NCI-H748 treated with DMSO at 0.1 percent for 48 hours (cell line): ENCODE measurements at regions not wholly inside any gene's neighbourhood (a gene's known extent, or its start where the extent isn't known, plus 50 kb on each side); places are given as distances from the start of the nearest gene placed in this dataset.

ENCODE experiments used
- DNase-seq: peaks from one replicate; lab custom pipeline; 2025; lab: John Stamatoyannopoulos, UW

DNA sequence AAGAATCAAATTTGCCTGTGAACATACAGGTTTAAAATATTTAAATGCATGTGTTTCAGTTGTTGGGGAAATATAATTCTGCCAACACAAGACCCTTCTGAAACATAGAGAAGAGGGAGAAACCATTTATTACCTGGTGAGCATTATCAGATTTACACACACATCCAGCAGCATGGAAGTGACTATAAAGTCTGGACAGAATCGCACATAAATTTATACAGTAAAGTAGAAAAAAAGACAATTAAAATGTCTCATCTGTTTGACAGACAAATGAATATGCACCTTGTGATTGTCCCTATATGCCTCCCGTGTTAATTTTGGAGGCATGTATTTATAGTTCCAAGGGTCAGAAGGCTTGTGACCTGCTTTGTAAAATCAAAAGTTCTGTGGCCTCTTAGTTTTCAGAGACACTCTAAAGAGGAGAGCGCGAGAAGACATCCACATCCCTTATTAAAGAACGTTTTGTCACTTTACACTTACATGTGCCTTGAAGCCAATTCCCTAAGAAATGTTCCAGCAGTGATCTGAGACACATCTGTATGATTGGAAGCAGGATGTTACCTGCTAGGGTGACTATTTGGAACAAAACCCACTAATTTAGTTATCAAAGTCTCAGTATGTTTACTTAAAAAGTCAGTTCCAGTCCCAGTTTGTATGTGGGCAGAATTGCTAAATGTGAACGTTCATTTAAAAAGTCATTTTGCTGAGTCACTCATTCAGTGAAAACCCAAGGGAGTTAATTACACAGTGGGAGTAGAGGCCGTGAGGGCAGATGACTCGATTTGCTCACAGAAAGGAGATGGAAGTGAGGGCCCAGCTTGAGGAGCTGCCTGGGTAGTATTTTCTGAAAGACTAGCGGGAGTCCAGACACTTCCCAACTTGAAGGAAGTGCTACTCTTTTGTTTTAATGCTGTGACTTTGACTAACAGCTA is 527.6 kb upstream of the MEX3C start:
- DNase-seq = no peak

- no peak for DNase-seq
These were observed 529.1 kb upstream of the MEX3C start for GRCh38 chr18:51726614-51727013.

- no peak for DNase-seq
These were observed 530.3 kb upstream of the MEX3C start for GRCh38 chr18:51727780-51728179.

- DNase-seq = no peak
These were observed 533.6 kb upstream of the MEX3C start for GRCh38 chr18:51731070-51731469.

- DNase-seq = no peak
These were observed 537.1 kb upstream of the MEX3C start for GRCh38 chr18:51734576-51734975.

GRCh38 chr18:51739044-51739666 is 541.7 kb upstream of the MEX3C start:
- DNase-seq = no peak

DNA sequence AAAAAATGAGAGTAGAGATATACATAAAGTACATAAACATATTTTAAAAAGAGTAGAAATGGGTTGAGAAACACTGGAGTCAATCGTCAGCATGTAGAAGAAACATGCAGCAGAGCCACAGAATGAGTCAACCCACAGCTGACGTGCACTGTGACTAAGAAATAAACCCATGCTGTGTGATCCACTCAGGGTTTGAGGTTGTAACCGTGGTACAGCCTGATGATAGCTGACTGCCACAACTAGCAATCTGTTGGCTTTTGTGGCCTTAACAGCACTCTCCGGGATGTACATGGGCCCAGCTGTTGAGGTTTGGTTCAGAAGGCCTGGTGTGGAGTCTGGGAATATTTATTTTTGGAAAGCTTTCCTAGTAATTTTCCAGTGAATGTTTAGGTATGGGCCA is 554.4 kb upstream of the MEX3C start:
- no peak for DNase-seq

DNA sequence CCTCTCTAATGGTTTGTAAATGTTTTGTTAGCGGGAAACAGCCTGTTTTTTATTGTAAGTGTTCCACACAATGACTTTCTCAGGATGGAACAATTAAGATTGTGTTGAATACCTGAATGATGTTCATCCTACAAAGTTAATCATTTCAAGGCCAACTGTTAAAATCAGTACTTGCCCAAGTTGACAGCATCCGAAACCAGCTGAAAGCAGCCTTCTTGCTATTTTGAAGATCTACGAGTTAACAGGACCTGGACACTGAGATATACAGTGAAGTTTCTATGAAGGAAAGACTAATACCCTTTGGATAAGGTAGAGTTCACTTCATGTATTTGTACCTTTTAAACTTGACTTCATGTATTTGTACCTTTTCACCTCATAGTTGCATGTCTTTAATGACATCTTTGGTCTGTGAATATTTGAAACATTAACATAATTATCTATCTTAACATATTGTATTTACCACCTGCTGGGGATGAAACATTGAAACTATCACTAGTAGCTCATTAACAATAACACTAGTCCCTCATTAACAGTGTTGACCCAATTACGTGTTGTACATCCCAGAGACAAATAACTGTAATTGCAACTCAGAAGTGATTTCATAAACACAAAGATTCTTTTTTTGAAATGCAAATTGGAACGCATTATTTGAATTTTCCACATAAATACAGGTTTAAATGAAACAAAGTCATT is 556.0 kb upstream of the MEX3C start:
- peak; percentile 68 for DNase-seq

DNA sequence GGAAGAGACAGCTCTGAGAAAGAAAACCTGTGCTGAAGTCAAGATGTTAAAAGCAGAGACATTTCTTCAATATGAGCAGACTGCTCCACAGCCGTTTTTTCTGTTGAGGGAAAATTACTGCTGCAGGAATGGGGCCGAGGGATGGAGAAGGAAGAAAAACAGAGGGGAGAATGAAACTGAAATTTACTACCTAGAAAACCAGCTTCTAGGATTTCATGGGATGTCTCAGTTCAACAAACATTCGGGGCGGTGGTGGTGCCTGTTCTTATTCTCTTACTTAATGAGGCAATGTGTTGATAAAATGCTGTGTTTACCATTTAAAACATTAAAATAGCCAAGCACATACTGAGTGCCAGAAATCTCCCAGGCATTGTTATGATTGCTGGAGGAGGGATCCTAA is 557.1 kb upstream of the MEX3C start:
- DNase-seq = peak; percentile 54

GRCh38 chr18:51757255-51757924 is 559.9 kb upstream of the MEX3C start:
- peak; percentile 82 for DNase-seq

GRCh38 chr18:51762373-51762772 is 564.9 kb upstream of the MEX3C start:
- no peak for DNase-seq

DNA sequence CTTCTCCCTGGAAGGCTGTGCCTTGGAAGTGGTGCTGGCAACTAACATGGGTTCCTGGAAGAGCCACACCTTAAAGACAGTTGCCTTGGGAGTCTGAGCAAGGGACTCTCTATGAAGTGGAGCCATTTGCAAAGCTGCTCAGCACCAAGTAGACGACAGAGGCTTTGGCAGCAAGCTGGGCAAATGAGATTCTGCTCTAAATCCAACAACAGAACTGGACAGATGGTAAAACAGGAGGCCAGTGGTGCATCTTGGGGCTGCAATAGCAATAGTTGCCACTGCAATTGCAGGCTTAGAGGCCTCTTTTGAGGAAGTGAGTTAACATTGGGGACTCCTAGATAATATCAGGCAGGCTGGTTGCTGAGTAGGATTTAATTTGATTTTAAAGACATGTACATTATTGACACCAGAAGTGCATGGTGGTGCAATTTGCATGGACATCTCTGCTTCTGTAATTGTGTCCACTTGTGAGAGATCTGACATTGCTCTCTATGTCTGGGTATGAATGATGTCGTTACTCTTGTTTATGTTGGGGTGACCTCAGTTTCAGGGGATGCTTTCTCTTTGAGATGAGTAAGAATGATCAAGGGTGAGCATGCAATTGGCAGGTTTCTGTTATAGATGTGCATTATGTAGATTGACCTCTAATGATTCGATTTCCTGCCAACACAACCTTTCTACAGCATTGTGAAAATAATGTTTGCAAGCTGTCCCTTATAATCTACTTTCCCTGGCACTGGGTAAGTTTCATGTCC is 568.3 kb upstream of the MEX3C start:
- DNase-seq = no peak

GRCh38 chr18:51767293-51767692 is 569.8 kb upstream of the MEX3C start:
- DNase-seq = no peak

DNA sequence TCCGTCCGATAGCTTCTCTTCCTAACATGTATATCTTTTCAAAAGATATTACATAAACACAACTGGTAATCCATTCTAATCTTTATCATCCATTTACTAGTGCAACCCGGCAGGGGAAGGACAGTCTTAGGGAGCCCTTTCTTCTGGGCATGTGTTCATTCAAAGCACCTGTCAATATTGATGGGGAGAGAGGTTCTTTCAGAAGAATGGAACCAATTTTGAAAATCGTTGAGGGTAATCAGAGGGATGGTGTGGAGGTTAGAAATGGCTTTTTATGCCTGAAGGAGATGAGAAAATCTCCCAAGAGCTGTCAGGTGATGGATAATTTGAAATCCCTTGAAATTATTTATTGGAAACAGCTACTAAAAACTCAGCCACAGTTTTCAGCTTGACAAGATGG is 561.9 kb upstream of the DCC start:
- no peak for DNase-seq

GRCh38 chr18:51789871-51790270 is 550.1 kb upstream of the DCC start:
- no peak for DNase-seq

GRCh38 chr18:51801514-51801913 is 538.5 kb upstream of the DCC start:
- DNase-seq = no peak

GRCh38 chr18:51802569-51803428 is 537.2 kb upstream of the DCC start:
- peak; percentile 69 for DNase-seq

GRCh38 chr18:51807336-51807735 is 532.7 kb upstream of the DCC start:
- DNase-seq = no peak

DNA sequence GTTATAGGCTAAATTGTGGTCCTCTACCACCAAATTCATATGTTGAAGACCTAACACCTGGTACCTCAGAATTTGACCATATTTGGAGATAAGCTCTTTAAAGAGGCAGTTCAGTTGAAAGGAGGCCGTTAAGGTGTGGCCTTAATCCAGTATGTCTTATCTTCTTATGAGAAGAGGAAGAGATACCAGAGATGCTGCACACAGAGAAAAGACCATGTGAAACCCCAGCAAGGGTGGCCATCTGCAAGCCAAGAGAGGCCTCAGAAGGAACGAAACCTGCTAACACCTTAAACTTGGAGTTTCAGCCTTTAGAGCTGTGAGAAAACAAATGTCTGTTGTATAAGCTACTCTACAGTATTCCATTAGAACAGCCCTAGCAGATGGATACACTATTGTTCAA is 528.1 kb upstream of the DCC start:
- no peak for DNase-seq

DNA sequence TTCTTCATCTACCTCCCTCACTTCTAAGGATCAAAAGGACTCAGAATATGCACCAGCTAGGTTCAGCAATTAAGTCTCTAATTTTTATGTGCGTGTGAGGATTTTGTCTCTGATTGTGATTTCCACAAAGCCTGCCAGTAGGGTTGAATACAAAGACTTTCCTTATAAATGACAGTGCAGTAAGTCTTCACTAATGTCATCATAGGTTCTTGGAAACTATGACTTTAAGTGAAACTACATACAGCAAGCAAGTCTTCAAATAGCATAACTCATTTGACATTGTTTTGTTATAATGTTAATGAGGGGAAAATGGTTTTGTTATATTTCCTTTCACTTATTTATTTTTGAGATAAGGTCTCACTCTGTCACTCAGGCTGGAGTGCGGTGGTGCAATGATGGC is 526.3 kb upstream of the DCC start:
- no peak for DNase-seq

DNA sequence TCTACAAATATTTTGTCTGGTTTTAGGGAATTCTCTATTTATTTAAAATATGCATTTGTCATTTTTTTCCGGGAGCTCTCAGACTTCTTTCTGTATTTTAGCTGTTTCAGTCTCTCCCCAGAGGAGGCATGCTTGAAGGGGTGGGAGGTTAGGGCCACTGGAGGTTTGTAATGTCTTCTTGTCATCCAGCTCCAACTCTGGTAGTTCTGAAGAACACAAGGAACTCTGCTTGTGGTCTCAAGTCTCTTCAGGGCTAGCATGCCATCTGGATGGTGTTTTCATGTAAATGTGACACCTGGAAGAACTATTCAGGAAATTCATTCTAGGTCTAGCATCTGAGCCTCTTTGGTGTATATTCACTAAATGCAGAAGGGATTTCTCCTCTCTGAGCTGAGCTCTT is 518.4 kb upstream of the DCC start:
- DNase-seq = no peak
